Right renal pelvis (tissue), 4 donors: ENCODE measurements at regions not wholly inside any gene's neighbourhood (a gene's known extent, or its start where the extent isn't known, plus 50 kb on each side); places are given as distances from the start of the nearest gene placed in this dataset.

Experiments used
- DNase-seq, 4 donors: peaks; one replicate each; pipeline ENCODE4 v3.0.0-alpha.2; 2013; ENCODE audit warnings: low read depth in 4 of 4, low spot score in 3 of 4, missing footprints in 1 of 4

DNA sequence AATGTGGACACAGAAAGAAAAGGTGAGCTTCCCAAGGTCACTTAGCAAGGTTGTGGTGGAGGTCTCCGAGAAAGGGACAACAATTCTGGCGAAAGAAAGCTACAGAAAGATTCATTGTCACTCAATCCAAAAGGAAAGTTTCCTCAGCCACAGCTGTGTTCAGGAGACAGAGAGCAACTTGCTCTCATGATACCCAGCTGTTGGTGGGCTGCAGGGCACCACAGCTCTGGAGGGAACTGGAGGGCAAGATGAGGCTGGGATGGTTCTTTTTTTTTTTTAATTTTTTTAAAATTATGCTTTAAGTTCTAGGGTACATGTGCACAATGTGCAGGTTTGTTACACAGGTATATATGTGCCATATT lies 50.7 kb upstream of the VTCN1 start:
- no peak for DNase-seq

DNA sequence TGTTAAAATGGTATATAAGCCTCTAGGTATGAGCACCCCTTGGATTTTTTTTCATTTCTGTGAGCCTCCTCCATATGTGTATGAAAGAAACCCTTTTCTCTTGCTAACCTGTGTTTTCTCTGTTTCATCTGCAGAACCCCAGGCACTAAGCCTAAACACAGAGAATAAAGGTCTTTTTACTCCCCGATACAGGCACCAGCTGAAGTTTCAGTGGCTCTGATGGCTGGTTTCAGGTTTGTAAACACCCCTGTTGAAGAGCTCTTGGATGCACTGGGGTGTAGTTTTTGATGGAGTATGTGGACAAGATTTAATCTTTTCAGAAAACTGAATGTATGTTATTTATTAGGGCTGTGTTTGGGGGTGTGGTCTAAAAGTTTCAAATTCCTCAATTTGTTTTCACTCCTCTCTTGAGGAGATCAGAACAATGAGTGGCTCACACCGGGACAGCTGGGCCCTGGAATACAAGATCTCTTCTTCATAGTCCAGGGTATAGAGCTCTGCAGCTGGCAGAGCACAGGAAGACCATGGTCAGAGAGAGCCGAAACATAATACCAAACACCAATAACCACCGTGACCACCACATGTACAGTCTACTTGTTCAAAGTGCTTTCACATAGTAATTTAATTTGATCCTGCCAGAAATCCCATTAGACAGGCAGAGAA lies 50.2 kb upstream of the VTCN1 start:
- DNase-seq, result no peak
